ENCODE measurements at regions not wholly inside any gene's neighbourhood (a gene's known extent, or its start where the extent isn't known, plus 50 kb on each side); places are given as distances from the start of the nearest gene placed in this dataset.
"Not testable (repeated sequence)": the region's sequence is repeated elsewhere in the genome, so short reads cannot be mapped to it uniquely, and the experiment has no call there.

- ATAC-seq: no peak
Observed at GRCh38 chr6:134665029-134665723, 284.7 kb downstream of the ALDH8A1 start.

GRCh38 chr6:134663800-134664535 is 285.9 kb downstream of the ALDH8A1 start:
- no peak for ATAC-seq

DNA sequence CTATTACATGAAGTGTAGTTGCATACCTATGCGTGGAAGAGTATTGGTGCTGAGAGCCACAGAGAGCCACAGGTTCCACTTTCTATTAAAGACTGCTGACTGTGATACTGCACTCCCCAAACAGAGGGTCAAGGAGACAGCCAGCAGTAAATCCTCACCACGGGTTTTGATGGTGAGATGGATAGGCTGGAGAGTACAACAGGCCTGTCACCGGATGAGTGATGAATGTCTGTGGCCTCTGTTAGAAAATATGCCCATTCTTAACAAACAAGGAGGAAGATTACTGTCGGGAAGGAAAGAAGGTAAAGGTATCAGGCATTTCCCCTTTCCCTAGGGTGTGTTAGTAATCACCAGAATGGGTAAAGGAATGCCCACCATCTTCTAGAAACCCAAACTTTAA is 286.5 kb downstream of the ALDH8A1 start:
- no peak for ATAC-seq

- no peak for ATAC-seq
Observed at GRCh38 chr6:134662077-134662700, 287.7 kb downstream of the ALDH8A1 start.

DNA sequence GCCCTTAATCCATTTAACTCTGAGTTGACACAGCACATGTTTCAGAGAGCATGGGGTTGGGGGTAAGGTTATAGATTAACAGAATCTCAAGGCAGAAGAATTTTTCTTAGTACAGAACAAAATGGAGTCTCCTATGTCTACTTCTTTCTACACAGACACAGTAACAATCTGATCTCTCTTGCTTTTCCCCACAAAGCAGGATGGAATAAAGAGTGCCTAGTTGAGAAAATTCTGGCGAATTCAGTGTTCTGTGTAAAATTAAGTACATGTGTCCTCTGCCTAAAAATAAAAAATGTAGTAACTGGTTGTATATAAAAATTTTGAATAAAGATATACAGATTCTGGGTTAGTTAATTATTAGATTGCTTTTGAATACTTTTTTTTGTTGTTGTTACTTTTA is 290.0 kb downstream of the ALDH8A1 start:
- ATAC-seq: not testable (repeated sequence)

DNA sequence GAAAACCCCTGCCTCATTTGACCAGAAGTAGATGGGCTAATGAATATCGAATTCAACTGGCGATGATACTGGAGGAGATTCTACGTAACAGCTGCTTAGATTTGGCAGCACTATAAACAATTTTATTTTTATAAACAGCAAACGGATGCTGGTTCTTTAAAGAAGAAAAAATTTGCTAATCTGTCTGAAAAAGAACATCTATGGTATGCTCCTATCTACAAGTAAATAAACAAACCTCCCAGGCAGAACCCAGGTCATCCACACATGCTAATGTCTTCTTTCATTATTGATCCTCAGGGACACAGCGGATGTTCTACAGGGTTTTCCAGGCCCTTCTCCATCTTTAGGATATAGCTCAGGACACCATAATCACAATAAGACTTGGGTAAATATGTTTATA is 291.3 kb downstream of the ALDH8A1 start:
- no peak for ATAC-seq

GRCh38 chr6:134657751-134658527 is 292.0 kb downstream of the ALDH8A1 start:
- peak; percentile 71 for ATAC-seq

- ATAC-seq: peak; percentile 71
Observed at GRCh38 chr6:134657343-134657742, 292.6 kb downstream of the ALDH8A1 start.

DNA sequence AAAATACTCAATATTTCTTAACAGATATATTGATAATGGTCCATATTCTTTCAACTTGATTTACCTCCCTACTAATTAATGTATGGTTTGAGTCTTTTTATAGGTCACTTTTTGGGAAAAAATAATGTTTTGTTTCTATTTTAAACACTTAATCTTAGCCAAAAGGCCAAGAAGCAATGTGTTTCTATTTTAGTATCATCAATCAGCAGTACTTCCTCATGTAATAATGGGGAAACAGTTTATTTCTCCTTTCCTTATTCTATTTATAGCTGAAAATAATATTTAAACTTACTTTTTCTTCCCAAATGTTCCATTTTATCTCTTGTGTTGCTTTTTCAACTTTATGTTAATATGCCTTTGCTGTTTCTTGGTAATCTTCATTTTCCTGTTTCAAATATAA is 295.1 kb downstream of the ALDH8A1 start:
- no peak for ATAC-seq

DNA sequence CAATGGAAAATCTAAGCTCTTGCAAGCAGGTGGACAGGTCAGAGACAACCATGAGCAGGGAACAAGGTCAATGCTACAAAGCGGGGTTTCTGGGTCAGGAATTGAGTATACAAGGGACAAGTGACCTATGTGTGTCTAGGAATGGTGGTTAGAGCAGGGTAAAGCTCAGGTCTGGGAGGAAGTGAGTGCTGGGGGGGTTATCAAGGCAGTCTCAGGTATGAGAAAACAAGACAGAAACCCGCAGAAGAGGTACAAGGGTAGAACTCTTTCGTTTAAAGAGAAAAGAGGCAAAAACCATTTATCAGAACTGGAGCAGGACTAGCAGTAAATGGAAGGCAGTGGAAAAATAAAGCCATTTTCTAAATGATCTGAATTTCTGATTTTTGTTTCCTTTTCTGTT is 298.4 kb downstream of the ALDH8A1 start:
- no peak for ATAC-seq

GRCh38 chr6:134647861-134648260 is 302.0 kb downstream of the ALDH8A1 start:
- ATAC-seq: no peak

- ATAC-seq: no peak
Observed at GRCh38 chr6:134642819-134643218, 307.1 kb downstream of the ALDH8A1 start.

GRCh38 chr6:134642279-134642678 is 307.6 kb downstream of the ALDH8A1 start:
- no peak for ATAC-seq

GRCh38 chr6:134640975-134641429 is 308.9 kb downstream of the ALDH8A1 start:
- ATAC-seq: peak; percentile 81

GRCh38 chr6:134640229-134640628 is 309.7 kb downstream of the ALDH8A1 start:
- no peak for ATAC-seq

DNA sequence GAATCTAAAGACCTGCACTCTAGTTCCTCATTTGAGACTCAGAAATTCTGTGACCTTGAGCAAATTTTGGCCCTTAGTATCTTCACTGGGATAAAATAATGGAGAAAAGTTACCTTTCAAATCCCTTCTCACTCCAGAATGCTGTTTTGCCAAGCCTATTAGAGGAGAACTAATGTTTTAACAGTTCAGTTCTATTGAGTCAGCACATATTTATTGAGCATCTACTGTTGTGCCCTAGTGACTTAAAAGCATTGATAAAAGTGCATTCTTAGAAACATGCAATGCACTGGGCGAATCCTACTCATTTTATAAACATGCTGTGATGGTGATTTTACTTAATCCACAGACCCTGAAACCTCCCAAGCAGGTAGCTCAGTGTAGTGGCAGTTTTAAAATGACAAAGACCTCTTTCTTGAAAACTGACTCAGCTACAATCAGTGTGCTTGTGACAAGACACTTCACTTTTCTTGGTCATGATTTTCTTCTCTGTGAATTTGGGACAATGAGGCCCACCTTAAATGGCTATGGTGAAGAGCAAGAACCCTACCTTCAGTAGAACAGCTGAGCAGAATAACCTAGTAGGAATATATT is 312.0 kb downstream of the ALDH8A1 start:
- ATAC-seq: no peak

- ATAC-seq: no peak
Observed at GRCh38 chr6:134637282-134637681, 312.6 kb downstream of the ALDH8A1 start.

DNA sequence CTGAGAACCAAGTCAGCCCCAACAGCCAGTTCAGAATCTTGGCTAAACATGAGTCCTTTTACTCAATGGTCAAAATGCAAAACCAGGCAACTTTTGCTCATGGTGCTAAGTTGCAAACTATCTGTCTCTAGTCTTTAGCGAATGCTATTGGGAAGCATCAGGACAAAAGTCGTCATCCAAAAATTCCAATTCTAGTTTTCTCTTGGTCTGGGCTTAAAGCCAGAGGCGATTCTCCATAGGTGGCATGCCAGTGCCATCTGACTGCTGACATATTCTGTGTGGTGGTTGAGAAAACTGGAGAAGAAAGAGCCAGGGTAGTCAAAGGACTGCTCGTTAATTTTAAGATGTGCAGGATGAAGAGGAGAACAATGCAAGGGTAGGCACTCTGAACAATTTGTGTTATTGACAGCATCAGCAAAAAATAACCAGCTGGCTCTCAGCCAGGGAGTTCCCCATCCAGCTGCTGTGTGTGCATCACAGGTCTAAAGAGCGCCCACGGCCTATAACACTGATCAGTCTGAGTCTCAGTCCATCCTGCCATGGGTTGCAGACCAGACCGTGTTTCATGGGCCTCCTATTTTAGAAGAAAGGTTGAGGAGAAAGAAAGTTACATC is 313.6 kb downstream of the ALDH8A1 start:
- ATAC-seq: no peak

DNA sequence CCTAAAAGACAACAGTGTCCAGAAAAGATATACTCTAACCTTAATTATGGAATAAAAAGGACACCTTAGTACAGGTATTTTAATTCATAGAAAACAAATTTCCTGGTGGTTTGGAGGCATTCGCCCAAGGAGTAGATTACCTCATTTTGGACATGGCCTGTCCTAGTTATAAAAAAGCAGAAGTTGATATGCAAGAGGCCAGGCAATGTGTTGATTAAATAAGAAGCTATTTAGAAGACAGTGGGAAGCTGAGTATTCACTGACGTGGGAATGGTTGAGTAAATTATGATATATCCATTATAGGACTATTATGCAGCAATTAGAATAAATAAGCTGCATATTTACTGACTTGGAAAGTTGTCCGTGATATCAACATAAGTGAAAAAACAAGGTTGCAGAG is 314.9 kb downstream of the ALDH8A1 start:
- no peak for ATAC-seq

DNA sequence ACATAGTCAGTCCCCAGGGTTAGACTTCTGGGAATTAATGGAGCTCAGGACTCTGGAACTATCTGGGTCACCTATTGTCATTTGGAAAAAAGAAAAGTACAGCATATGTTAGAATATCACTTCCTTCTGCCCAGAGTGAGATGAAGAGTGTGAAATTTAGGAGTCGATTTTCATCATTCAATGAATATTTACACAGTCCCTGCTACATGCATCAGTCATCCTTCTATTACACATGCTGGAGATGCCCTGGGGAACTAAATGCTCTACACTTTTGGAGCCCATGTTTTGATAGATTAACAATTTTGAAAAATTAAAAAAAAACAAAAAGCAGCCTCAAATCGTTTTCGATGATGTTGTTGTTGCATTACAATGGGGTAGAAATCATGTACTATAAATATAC is 315.4 kb downstream of the ALDH8A1 start:
- ATAC-seq: no peak

DNA sequence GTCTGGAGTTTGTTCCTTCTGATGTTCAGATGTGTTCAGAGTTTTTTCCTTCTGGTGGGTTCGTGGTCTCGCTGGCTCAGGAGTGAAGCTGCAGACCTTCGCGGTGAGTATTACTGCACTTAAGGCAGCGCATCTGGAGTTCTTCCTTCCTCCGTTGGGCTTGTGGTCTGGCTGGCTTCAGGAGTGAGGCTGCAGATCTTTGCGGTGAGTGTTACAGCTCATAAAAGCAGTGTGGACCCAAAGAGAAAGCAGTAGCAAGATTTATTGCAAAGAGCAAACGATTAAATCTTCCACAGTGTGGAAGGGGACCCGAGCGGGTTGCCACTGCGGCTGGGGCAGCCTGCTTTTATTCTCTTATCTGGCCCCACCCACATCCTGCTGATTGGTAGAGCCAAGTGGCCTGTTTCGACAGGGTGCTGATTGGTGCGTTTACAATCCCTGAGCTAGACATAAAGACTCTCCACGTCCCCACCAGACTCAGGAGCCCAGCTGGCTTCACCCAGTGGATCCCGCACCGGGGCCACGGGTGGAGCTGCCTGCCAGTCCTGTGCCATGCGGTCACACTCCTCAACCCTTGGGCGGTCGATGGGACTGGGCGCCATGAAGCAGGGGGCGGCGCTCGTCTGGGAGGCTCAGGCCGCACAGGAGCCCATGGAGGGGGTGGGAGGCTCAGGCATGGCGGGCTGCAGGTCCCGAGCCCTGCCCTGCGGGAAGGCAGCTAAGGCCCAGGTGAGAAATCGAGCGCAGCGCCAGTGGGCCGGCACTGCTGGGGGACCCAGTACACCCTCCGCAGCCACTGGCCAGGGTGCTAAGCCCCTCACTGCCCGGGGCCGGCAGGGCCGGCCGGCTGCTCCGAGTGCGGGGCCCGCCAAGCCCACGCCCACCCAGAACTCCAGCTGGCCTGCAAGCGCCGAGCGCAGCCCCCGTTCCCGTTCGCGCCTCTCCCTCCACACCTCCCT is 315.3 kb upstream of the SGK1 start:
- ATAC-seq: not testable (repeated sequence)

Data from esophagus mucosa (tissue), 1 donor.